Osteocyte (in vitro differentiated cells): ENCODE measurements at regions not wholly inside any gene's neighbourhood (a gene's known extent, or its start where the extent isn't known, plus 50 kb on each side); places are given as distances from the start of the nearest gene placed in this dataset.

ENCODE experiments used
- DNase-seq: peaks from one replicate; pipeline ENCODE4 v3.0.0; 2021; ENCODE audit warnings: mixed read lengths; ENCODE audit not compliant: unreplicated experiment; ENCODE audit errors: extremely low spot score
- H3K27ac Mint-ChIP-seq: one replicate; pipeline ENCODE4 v1.8.0; 2021; ENCODE audit warnings: mild to moderate bottlenecking, mixed read lengths; ENCODE audit not compliant: unreplicated experiment
- H3K27me3 Mint-ChIP-seq: one replicate; pipeline ENCODE4 v1.8.0; 2021; ENCODE audit warnings: mixed read lengths; ENCODE audit not compliant: unreplicated experiment
- H3K36me3 Mint-ChIP-seq: one replicate; pipeline ENCODE4 v1.8.0; 2021; ENCODE audit warnings: mixed read lengths; ENCODE audit not compliant: unreplicated experiment
- H3K4me1 Mint-ChIP-seq: one replicate; pipeline ENCODE4 v1.8.0; 2021; ENCODE audit warnings: mixed read lengths; ENCODE audit not compliant: unreplicated experiment
- H3K4me3 Mint-ChIP-seq: one replicate; pipeline ENCODE4 v1.8.0; 2021; ENCODE audit warnings: mild to moderate bottlenecking, moderate library complexity, mixed read lengths; ENCODE audit not compliant: unreplicated experiment
- H3K9me3 Mint-ChIP-seq: one replicate; pipeline ENCODE4 v1.8.0; 2021; ENCODE audit warnings: mixed read lengths; ENCODE audit not compliant: unreplicated experiment
- CTCF ChIP-seq: fragments of 200-600 bp; sonication (generic); IDR thresholded peaks from 2 replicates; pipeline ENCODE4 v1.5.0; 2021; ENCODE audit warnings: antibody characterized with exemption, mild to moderate bottlenecking, moderate library complexity

GRCh38 chr2:223306371-223306770 is 254.4 kb downstream of the KCNE4 start:
- Mint-ChIP-seq H3K4me1 (no peaks in the 10 kb centered on the region), H3K36me3 (no peaks in the 10 kb centered on the region), H3K4me3 (no peak overlapping the region), H3K9me3 (no peaks in the 10 kb centered on the region), H3K27ac (no peak overlapping the region), H3K27me3 (no peaks in the 10 kb centered on the region)
- TF ChIP-seq CTCF: peak; percentile 53
- DNase-seq: no peak

- TF ChIP-seq CTCF: no peak
- Mint-ChIP-seq H3K4me3 (no peak overlapping the region), H3K36me3 (no peaks in the 10 kb centered on the region), H3K9me3 (no peaks in the 10 kb centered on the region), H3K4me1 (no peaks in the 10 kb centered on the region), H3K27ac (no peak overlapping the region), H3K27me3 (no peaks in the 10 kb centered on the region)
- no peak for DNase-seq
Observed at GRCh38 chr2:223311889-223312680, 260.1 kb downstream of the KCNE4 start.

- no peak for TF ChIP-seq CTCF
- Mint-ChIP-seq H3K27ac (no peak overlapping the region), H3K27me3 (no peaks in the 10 kb centered on the region), H3K36me3 (no peaks in the 10 kb centered on the region), H3K9me3 (no peaks in the 10 kb centered on the region), H3K4me3 (no peak overlapping the region), H3K4me1 (no peaks in the 10 kb centered on the region)
- DNase-seq: no peak
Observed at GRCh38 chr2:223313101-223313500, 261.1 kb downstream of the KCNE4 start.

GRCh38 chr2:223314811-223315210 is 262.8 kb downstream of the KCNE4 start:
- TF ChIP-seq CTCF: no peak
- H3K27me3 Mint-ChIP-seq: no peaks in the 10 kb centered on the region
- H3K4me3 Mint-ChIP-seq: no peak overlapping the region
- DNase-seq: no peak
- no peak overlapping the region for H3K27ac Mint-ChIP-seq
- H3K36me3 Mint-ChIP-seq: no peaks in the 10 kb centered on the region
- H3K9me3 Mint-ChIP-seq: no peaks in the 10 kb centered on the region
- peaks cover 6% of the 10 kb centered on the region for H3K4me1 Mint-ChIP-seq

GRCh38 chr2:223315813-223316212 is 263.8 kb downstream of the KCNE4 start:
- no peak for DNase-seq

More at GRCh38 chr2:223315813-223316212, 263.8 kb downstream of the KCNE4 start:
- H3K9me3 Mint-ChIP-seq: no peaks in the 10 kb centered on the region
- no peak overlapping the region for H3K27ac Mint-ChIP-seq
- peaks cover 7% of the 10 kb centered on the region for H3K4me1 Mint-ChIP-seq
- no peak for TF ChIP-seq CTCF
- no peaks in the 10 kb centered on the region for H3K27me3 Mint-ChIP-seq
- H3K4me3 Mint-ChIP-seq: no peak overlapping the region
- H3K36me3 Mint-ChIP-seq: no peaks in the 10 kb centered on the region
